ENCODE measurements at regions not wholly inside any gene's neighbourhood (a gene's known extent, or its start where the extent isn't known, plus 50 kb on each side); places are given as distances from the start of the nearest gene placed in this dataset.

- no peak overlapping the region for H3K9ac ChIP-seq (ENCODE audit: low read depth, low read length)
- no peaks in the 10 kb centered on the region; the same call in 1 of the 2 replicates for H3K4me1 ChIP-seq (ENCODE audit: insufficient read depth, low read length)
- H3K27ac ChIP-seq (ENCODE audit: low read length): no peak overlapping the region
- H3K4me3 ChIP-seq (ENCODE audit: low read length): no peak overlapping the region
- no peaks in the 10 kb centered on the region for H3K27me3 ChIP-seq (ENCODE audit: insufficient read depth, low read length)
- H3K36me3 ChIP-seq (ENCODE audit: insufficient read depth, low read depth, low read length): no peaks in the 10 kb centered on the region
- H3K9me3 ChIP-seq (ENCODE audit: insufficient read depth, low read depth, low read length): no peaks in the 10 kb centered on the region
These were observed 212.9 kb downstream of the PDHA2 start for GRCh38 chr4:96052827-96053226.

- Histone ChIP-seq H3K27me3 (ENCODE audit: insufficient read depth, low read length) (no peaks in the 10 kb centered on the region), H3K9me3 (ENCODE audit: insufficient read depth, low read depth, low read length) (no peaks in the 10 kb centered on the region), H3K27ac (ENCODE audit: low read length) (no peak overlapping the region), H3K4me1 (ENCODE audit: insufficient read depth, low read length) (no peaks in the 10 kb centered on the region), H3K4me3 (ENCODE audit: low read length) (no peak overlapping the region), H3K36me3 (ENCODE audit: insufficient read depth, low read depth, low read length) (no peaks in the 10 kb centered on the region), H3K9ac (ENCODE audit: low read depth, low read length) (no peak overlapping the region)
These were observed 216.5 kb downstream of the PDHA2 start for GRCh38 chr4:96056346-96056934.

GRCh38 chr4:96063639-96064038 is 223.7 kb downstream of the PDHA2 start:
- no peaks in the 10 kb centered on the region for H3K27me3 ChIP-seq (ENCODE audit: insufficient read depth, low read length)
- no peaks in the 10 kb centered on the region for H3K4me1 ChIP-seq (ENCODE audit: insufficient read depth, low read length)
- H3K27ac ChIP-seq (ENCODE audit: low read length): no peak overlapping the region
- H3K36me3 ChIP-seq (ENCODE audit: insufficient read depth, low read depth, low read length): no peaks in the 10 kb centered on the region
- H3K9ac ChIP-seq (ENCODE audit: low read depth, low read length): no peak overlapping the region
- no peaks in the 10 kb centered on the region for H3K9me3 ChIP-seq (ENCODE audit: insufficient read depth, low read depth, low read length)
- H3K4me3 ChIP-seq (ENCODE audit: low read length): no peak overlapping the region

- Histone ChIP-seq H3K27ac (ENCODE audit: low read length) (no peak overlapping the region), H3K36me3 (ENCODE audit: insufficient read depth, low read depth, low read length) (no peaks in the 10 kb centered on the region), H3K4me3 (ENCODE audit: low read length) (no peak overlapping the region), H3K9ac (ENCODE audit: low read depth, low read length) (no peak overlapping the region), H3K4me1 (ENCODE audit: insufficient read depth, low read length) (no peaks in the 10 kb centered on the region), H3K9me3 (ENCODE audit: insufficient read depth, low read depth, low read length) (no peaks in the 10 kb centered on the region), H3K27me3 (ENCODE audit: insufficient read depth, low read length) (no peaks in the 10 kb centered on the region)
These were observed 233.6 kb downstream of the PDHA2 start for GRCh38 chr4:96073461-96073860.

GRCh38 chr4:96092151-96092705 is 252.3 kb downstream of the PDHA2 start:
- H3K36me3 ChIP-seq (ENCODE audit: insufficient read depth, low read depth, low read length): no peaks in the 10 kb centered on the region
- H3K4me1 ChIP-seq (ENCODE audit: insufficient read depth, low read length): peaks cover 3% of the 10 kb centered on the region; the same call in 1 of the 2 replicates
- no peak overlapping the region for H3K9ac ChIP-seq (ENCODE audit: low read depth, low read length)
- no peaks in the 10 kb centered on the region for H3K27me3 ChIP-seq (ENCODE audit: insufficient read depth, low read length)
- H3K27ac ChIP-seq (ENCODE audit: low read length): no peak overlapping the region
- no peaks in the 10 kb centered on the region for H3K9me3 ChIP-seq (ENCODE audit: insufficient read depth, low read depth, low read length)
- no peak overlapping the region for H3K4me3 ChIP-seq (ENCODE audit: low read length)

- no peaks in the 10 kb centered on the region for H3K27me3 ChIP-seq (ENCODE audit: insufficient read depth, low read length)
- H3K9me3 ChIP-seq (ENCODE audit: insufficient read depth, low read depth, low read length): no peaks in the 10 kb centered on the region
- H3K36me3 ChIP-seq (ENCODE audit: insufficient read depth, low read depth, low read length): no peaks in the 10 kb centered on the region
- peaks cover 7% of the 10 kb centered on the region; the same call in 1 of the 2 replicates for H3K4me1 ChIP-seq (ENCODE audit: insufficient read depth, low read length)
- H3K9ac ChIP-seq (ENCODE audit: low read depth, low read length): no peak overlapping the region
- H3K27ac ChIP-seq (ENCODE audit: low read length): no peak overlapping the region
- H3K4me3 ChIP-seq (ENCODE audit: low read length): no peak overlapping the region
These were observed 253.2 kb downstream of the PDHA2 start for GRCh38 chr4:96093057-96093456.

- Histone ChIP-seq H3K9me3 (ENCODE audit: insufficient read depth, low read depth, low read length) (no peaks in the 10 kb centered on the region), H3K4me1 (ENCODE audit: insufficient read depth, low read length) (peaks cover 7% of the 10 kb centered on the region; the same call in 1 of the 2 replicates), H3K27me3 (ENCODE audit: insufficient read depth, low read length) (no peaks in the 10 kb centered on the region), H3K4me3 (ENCODE audit: low read length) (no peak overlapping the region), H3K9ac (ENCODE audit: low read depth, low read length) (no peak overlapping the region), H3K36me3 (ENCODE audit: insufficient read depth, low read depth, low read length) (no peaks in the 10 kb centered on the region), H3K27ac (ENCODE audit: low read length) (no peak overlapping the region)
These were observed 253.7 kb downstream of the PDHA2 start for GRCh38 chr4:96093563-96093962.

GRCh38 chr4:96094183-96094582 is 254.3 kb downstream of the PDHA2 start:
- H3K4me3 ChIP-seq (ENCODE audit: low read length): no peak overlapping the region
- no peaks in the 10 kb centered on the region for H3K36me3 ChIP-seq (ENCODE audit: insufficient read depth, low read depth, low read length)
- peaks cover 7% of the 10 kb centered on the region; the same call in 1 of the 2 replicates for H3K4me1 ChIP-seq (ENCODE audit: insufficient read depth, low read length)
- no peaks in the 10 kb centered on the region for H3K9me3 ChIP-seq (ENCODE audit: insufficient read depth, low read depth, low read length)
- no peak overlapping the region for H3K9ac ChIP-seq (ENCODE audit: low read depth, low read length)
- H3K27me3 ChIP-seq (ENCODE audit: insufficient read depth, low read length): no peaks in the 10 kb centered on the region
- H3K27ac ChIP-seq (ENCODE audit: low read length): no peak overlapping the region

- Histone ChIP-seq H3K27me3 (ENCODE audit: insufficient read depth, low read length) (no peaks in the 10 kb centered on the region), H3K36me3 (ENCODE audit: insufficient read depth, low read depth, low read length) (no peaks in the 10 kb centered on the region), H3K4me3 (ENCODE audit: low read length) (no peak overlapping the region), H3K9me3 (ENCODE audit: insufficient read depth, low read depth, low read length) (no peaks in the 10 kb centered on the region), H3K9ac (ENCODE audit: low read depth, low read length) (no peak overlapping the region), H3K4me1 (ENCODE audit: insufficient read depth, low read length) (peaks cover 7% of the 10 kb centered on the region; the same call in 1 of the 2 replicates), H3K27ac (ENCODE audit: low read length) (no peak overlapping the region)
These were observed 257.2 kb downstream of the PDHA2 start for GRCh38 chr4:96097040-96097607.

GRCh38 chr4:96097693-96098092 is 257.8 kb downstream of the PDHA2 start:
- Histone ChIP-seq H3K4me1 (ENCODE audit: insufficient read depth, low read length) (peaks cover 7% of the 10 kb centered on the region; the same call in 1 of the 2 replicates), H3K9ac (ENCODE audit: low read depth, low read length) (no peak overlapping the region), H3K27ac (ENCODE audit: low read length) (no peak overlapping the region), H3K9me3 (ENCODE audit: insufficient read depth, low read depth, low read length) (no peaks in the 10 kb centered on the region), H3K27me3 (ENCODE audit: insufficient read depth, low read length) (no peaks in the 10 kb centered on the region), H3K36me3 (ENCODE audit: insufficient read depth, low read depth, low read length) (no peaks in the 10 kb centered on the region), H3K4me3 (ENCODE audit: low read length) (no peak overlapping the region)

GRCh38 chr4:96099031-96099430 is 259.1 kb downstream of the PDHA2 start:
- H3K4me1 ChIP-seq (ENCODE audit: insufficient read depth, low read length): peaks cover 7% of the 10 kb centered on the region; the same call in 1 of the 2 replicates
- no peak overlapping the region for H3K4me3 ChIP-seq (ENCODE audit: low read length)
- H3K27ac ChIP-seq (ENCODE audit: low read length): no peak overlapping the region
- no peaks in the 10 kb centered on the region for H3K36me3 ChIP-seq (ENCODE audit: insufficient read depth, low read depth, low read length)
- no peaks in the 10 kb centered on the region for H3K27me3 ChIP-seq (ENCODE audit: insufficient read depth, low read length)
- no peak overlapping the region for H3K9ac ChIP-seq (ENCODE audit: low read depth, low read length)
- H3K9me3 ChIP-seq (ENCODE audit: insufficient read depth, low read depth, low read length): no peaks in the 10 kb centered on the region

GRCh38 chr4:96102541-96103026 is 262.7 kb downstream of the PDHA2 start:
- no peaks in the 10 kb centered on the region for H3K36me3 ChIP-seq (ENCODE audit: insufficient read depth, low read depth, low read length)
- H3K4me1 ChIP-seq (ENCODE audit: insufficient read depth, low read length): no peaks in the 10 kb centered on the region
- H3K9me3 ChIP-seq (ENCODE audit: insufficient read depth, low read depth, low read length): no peaks in the 10 kb centered on the region
- H3K27me3 ChIP-seq (ENCODE audit: insufficient read depth, low read length): no peaks in the 10 kb centered on the region
- no peak overlapping the region for H3K4me3 ChIP-seq (ENCODE audit: low read length)
- H3K27ac ChIP-seq (ENCODE audit: low read length): no peak overlapping the region
- H3K9ac ChIP-seq (ENCODE audit: low read depth, low read length): no peak overlapping the region
